ENCODE measurements at regions not wholly inside any gene's neighbourhood (a gene's known extent, or its start where the extent isn't known, plus 50 kb on each side); places are given as distances from the start of the nearest gene placed in this dataset.

- BruUV-seq (replicated peaks), result no TSS peak
- Histone ChIP-seq H3K4me1 (no peaks in the 10 kb centered on the region), H3K4me3 (ENCODE audit: low read depth, low read length) (no peak overlapping the region), H3K9me3 (no peaks in the 10 kb centered on the region), H3K36me3 (ENCODE audit: control insufficient read depth, insufficient read depth, low read length) (no peaks in the 10 kb centered on the region), H3K27me3 (replicated peaks; ENCODE audit: control insufficient read depth, insufficient read depth, low read length) (no peaks in the 10 kb centered on the region)
- DNase-seq, result no peak
- Mint-ChIP-seq H3K27me3 (ENCODE audit: insufficient read depth, unreplicated experiment) (peaks cover 23% of the 10 kb centered on the region), H3K36me3 (ENCODE audit: insufficient read depth, unreplicated experiment) (no peaks in the 10 kb centered on the region), H3K27ac (ENCODE audit: unreplicated experiment) (no peak overlapping the region), H3K4me1 (ENCODE audit: low read depth, unreplicated experiment) (peaks cover 4% of the 10 kb centered on the region), H3K9me3 (ENCODE audit: unreplicated experiment) (peaks cover 12% of the 10 kb centered on the region), H3K4me3 (ENCODE audit: unreplicated experiment) (no peak overlapping the region)
- CTCF ChIA-PET, result no interaction called here
- TF ChIP-seq CTCF (IDR thresholded peaks at IDR 0.05; ENCODE audit: insufficient read depth in 1 of 2, low read depth in 1 of 2, low read length in 1 of 2, severe bottlenecking in 1 of 2, unreplicated experiment in 1 of 2), result no peak
- POLR2A ChIA-PET, result no interaction called here
- intact Hi-C loops (cut with micrococcal nuclease; ENCODE audit: unreplicated experiment), result no loop called here
These were observed 209.9 kb downstream of the PHETA1 start for GRCh38 chr12:111158992-111159391.

- no TSS peak for BruUV-seq (replicated peaks)
- H3K4me1 Mint-ChIP-seq (ENCODE audit: low read depth, unreplicated experiment), result peaks cover 4% of the 10 kb centered on the region
- Histone ChIP-seq H3K36me3 (ENCODE audit: control insufficient read depth, insufficient read depth, low read length) (no peaks in the 10 kb centered on the region), H3K9me3 (no peaks in the 10 kb centered on the region), H3K27me3 (replicated peaks; ENCODE audit: control insufficient read depth, insufficient read depth, low read length) (no peaks in the 10 kb centered on the region), H3K4me3 (ENCODE audit: low read depth, low read length) (no peak overlapping the region), H3K4me1 (no peaks in the 10 kb centered on the region)
- no peak for TF ChIP-seq CTCF (IDR thresholded peaks at IDR 0.05; ENCODE audit: insufficient read depth in 1 of 2, low read depth in 1 of 2, low read length in 1 of 2, severe bottlenecking in 1 of 2, unreplicated experiment in 1 of 2)
- CTCF ChIA-PET, result interaction anchor here (0.7 to 0.8 kb wide), 2 partner anchors 81 to 220 kb away, joined by 3 to 9 read pairs; no protein-coding TSS in a partner anchor
- H3K9me3 Mint-ChIP-seq (ENCODE audit: unreplicated experiment), result peaks cover 12% of the 10 kb centered on the region
- H3K27me3 Mint-ChIP-seq (ENCODE audit: insufficient read depth, unreplicated experiment), result peaks cover 21% of the 10 kb centered on the region
- H3K4me3 Mint-ChIP-seq (ENCODE audit: unreplicated experiment), result no peak overlapping the region
- DNase-seq, result no peak
- intact Hi-C loops (cut with micrococcal nuclease; ENCODE audit: unreplicated experiment), result no loop called here
- H3K36me3 Mint-ChIP-seq (ENCODE audit: insufficient read depth, unreplicated experiment), result no peaks in the 10 kb centered on the region
- POLR2A ChIA-PET, result no interaction called here
- no peak overlapping the region for H3K27ac Mint-ChIP-seq (ENCODE audit: unreplicated experiment)
These were observed 211.4 kb downstream of the PHETA1 start for GRCh38 chr12:111157486-111157885.

- no TSS peak for BruUV-seq (replicated peaks)
- Mint-ChIP-seq H3K27ac (ENCODE audit: unreplicated experiment) (no peak overlapping the region), H3K4me3 (ENCODE audit: unreplicated experiment) (no peak overlapping the region), H3K9me3 (ENCODE audit: unreplicated experiment) (peaks cover 12% of the 10 kb centered on the region), H3K4me1 (ENCODE audit: low read depth, unreplicated experiment) (peaks cover 4% of the 10 kb centered on the region), H3K27me3 (ENCODE audit: insufficient read depth, unreplicated experiment) (peaks cover 20% of the 10 kb centered on the region), H3K36me3 (ENCODE audit: insufficient read depth, unreplicated experiment) (no peaks in the 10 kb centered on the region)
- Histone ChIP-seq H3K36me3 (ENCODE audit: control insufficient read depth, insufficient read depth, low read length) (no peaks in the 10 kb centered on the region), H3K27me3 (replicated peaks; ENCODE audit: control insufficient read depth, insufficient read depth, low read length) (no peaks in the 10 kb centered on the region), H3K4me3 (ENCODE audit: low read depth, low read length) (no peak overlapping the region), H3K9me3 (no peaks in the 10 kb centered on the region), H3K4me1 (no peaks in the 10 kb centered on the region)
- ChIA-PET CTCF (no interaction called here), POLR2A (no interaction called here)
- intact Hi-C loops (cut with micrococcal nuclease; ENCODE audit: unreplicated experiment), result no loop called here
- peak in 1 of 2 experiments; percentile 11 for TF ChIP-seq CTCF (IDR thresholded peaks at IDR 0.05; ENCODE audit: insufficient read depth in 1 of 2, low read depth in 1 of 2, low read length in 1 of 2, severe bottlenecking in 1 of 2, unreplicated experiment in 1 of 2)
- peak in 1 of 2 experiments; percentile 18 for DNase-seq
These were observed 212.6 kb downstream of the PHETA1 start for GRCh38 chr12:111156304-111156703.

Measured in Caco-2 (cell line).